H1 (cell line): ENCODE measurements at regions not wholly inside any gene's neighbourhood (a gene's known extent, or its start where the extent isn't known, plus 50 kb on each side); places are given as distances from the start of the nearest gene placed in this dataset.

Source experiments
- BACH1 ChIP-seq: IDR thresholded peaks from 2 replicates; pipeline ENCODE4 v1.6.1; 2012; ENCODE audit warnings: low read length, improper control_type of control experiment
- CHD2 ChIP-seq: IDR thresholded peaks from 2 replicates; pipeline ENCODE4 v1.6.1; 2012; ENCODE audit warnings: low read length, improper control_type of control experiment
- CTBP2 ChIP-seq: IDR thresholded peaks from 2 replicates; pipeline ENCODE4 v1.7.0; 2011; ENCODE audit warnings: borderline replicate concordance, mild to moderate bottlenecking, moderate library complexity, mixed read lengths, low read length; ENCODE audit not compliant: insufficient read depth, insufficient read length

DNA sequence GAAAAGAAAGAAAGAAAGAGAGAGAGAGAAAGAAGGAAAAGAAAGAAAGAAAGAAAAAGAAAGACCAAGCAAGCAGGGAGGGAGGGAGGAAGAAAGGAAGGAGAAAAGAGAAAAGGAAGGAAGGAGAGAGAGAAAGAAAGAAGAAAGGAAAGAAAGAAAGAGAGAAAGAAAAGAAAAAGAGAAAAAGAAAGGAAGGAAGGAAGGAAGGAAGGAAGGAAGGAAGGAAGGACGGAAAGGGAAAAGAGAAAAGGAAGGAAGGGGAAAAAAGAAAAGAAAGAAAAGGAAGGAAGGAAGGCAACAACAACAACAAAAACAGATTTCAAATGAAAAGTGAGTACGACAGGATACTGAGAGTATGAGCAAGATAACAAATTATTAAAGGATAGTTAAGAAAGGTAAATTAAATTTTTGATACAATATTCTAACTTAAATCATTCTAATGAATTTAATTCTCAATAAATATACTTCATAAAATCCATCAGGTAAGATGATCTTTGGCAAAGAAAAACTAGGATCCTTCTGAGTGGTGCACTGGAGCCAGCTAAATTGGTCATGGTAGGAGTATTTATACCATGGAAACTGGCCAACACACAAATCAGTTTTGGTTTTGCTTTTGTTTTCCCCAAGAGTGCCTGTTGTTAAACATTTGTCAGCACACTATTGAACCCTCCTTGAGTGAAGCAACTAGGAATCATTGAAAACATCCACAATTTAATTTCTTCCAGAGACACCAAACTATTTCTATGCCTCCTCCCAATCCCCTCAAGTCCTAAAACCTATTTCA lies 56.1 kb upstream of the DYRK2 start (continued):
- no peak for TF ChIP-seq CTBP2
- TF ChIP-seq CHD2, result no peak
- TF ChIP-seq BACH1, result no peak
